Upper lobe of right lung (tissue), 1 donor: ENCODE measurements at regions not wholly inside any gene's neighbourhood (a gene's known extent, or its start where the extent isn't known, plus 50 kb on each side); places are given as distances from the start of the nearest gene placed in this dataset.

Experiments
- ATAC-seq: fragments of 200-7000 bp; cut with Tn5 transposase; one replicate; pipeline ENCODE4 v1.9.1; 2020; ENCODE audit warnings: mild to moderate bottlenecking, moderate library complexity
- DNase-seq: peaks from one replicate; pipeline ENCODE4 v3.0.0-alpha.2; 2020
- H3K27ac ChIP-seq: fragments of 200-600 bp; one replicate; pipeline ENCODE4 v1.8.0; 2022
- H3K27me3 ChIP-seq: fragments of 200-600 bp; one replicate; pipeline ENCODE4 v1.8.0; 2022; ENCODE audit warnings: mild to moderate bottlenecking
- H3K36me3 ChIP-seq: fragments of 200-600 bp; one replicate; pipeline ENCODE4 v1.8.0; 2022
- H3K4me1 ChIP-seq: fragments of 200-600 bp; one replicate; pipeline ENCODE4 v1.8.0; 2022
- H3K4me3 ChIP-seq: fragments of 200-600 bp; one replicate; pipeline ENCODE4 v1.8.0; 2022; ENCODE audit warnings: mild to moderate bottlenecking
- H3K9me3 ChIP-seq: fragments of 200-600 bp; one replicate; pipeline ENCODE4 v1.8.0; 2022
- CTCF ChIP-seq: fragments of 200-600 bp; IDR thresholded peaks from one replicate; pipeline ENCODE4 v1.8.0; 2022; ENCODE audit warnings: antibody characterized with exemption
- intact Hi-C: fragments of 100-400 bp; cut with DNase I; formaldehyde crosslinking; loops from one replicate; pipeline ENCODE4 v1.11.0; 2022
- donor health status: DM: no; HTN: yes; CAD: no; lungs with severe emphysema.

GRCh38 chr15:37518436-37518835 is 416.0 kb upstream of the TMCO5A start:
- no peak for ATAC-seq
- Histone ChIP-seq H3K4me1 (no peaks in the 10 kb centered on the region), H3K36me3 (no peaks in the 10 kb centered on the region), H3K9me3 (no peaks in the 10 kb centered on the region), H3K27me3 (no peaks in the 10 kb centered on the region), H3K27ac (no peak overlapping the region), H3K4me3 (no peak overlapping the region)
- intact Hi-C loops, result no loop called here
- DNase-seq, result no peak
- TF ChIP-seq CTCF, result no peak

- no peaks in the 10 kb centered on the region for H3K9me3 ChIP-seq
- DNase-seq, result no peak
- intact Hi-C loops, result no loop called here
- no peak for ATAC-seq
- no peaks in the 10 kb centered on the region for H3K36me3 ChIP-seq
- no peaks in the 10 kb centered on the region for H3K27me3 ChIP-seq
- H3K4me1 ChIP-seq, result no peaks in the 10 kb centered on the region
- H3K27ac ChIP-seq, result no peak overlapping the region
- H3K4me3 ChIP-seq, result no peak overlapping the region
- TF ChIP-seq CTCF, result no peak
Measured at GRCh38 chr15:37520026-37520425, 414.4 kb upstream of the TMCO5A start.

- no peak overlapping the region for H3K27ac ChIP-seq
- intact Hi-C loops, result no loop called here
- no peak overlapping the region for H3K4me3 ChIP-seq
- no peaks in the 10 kb centered on the region for H3K9me3 ChIP-seq
- ATAC-seq, result no peak
- no peak for TF ChIP-seq CTCF
- no peaks in the 10 kb centered on the region for H3K36me3 ChIP-seq
- DNase-seq, result no peak
- no peaks in the 10 kb centered on the region for H3K27me3 ChIP-seq
- no peaks in the 10 kb centered on the region for H3K4me1 ChIP-seq
Measured at GRCh38 chr15:37520882-37521281, 413.6 kb upstream of the TMCO5A start.

GRCh38 chr15:37524601-37525000 is 409.8 kb upstream of the TMCO5A start:
- Histone ChIP-seq H3K9me3 (no peaks in the 10 kb centered on the region), H3K27me3 (no peaks in the 10 kb centered on the region), H3K36me3 (no peaks in the 10 kb centered on the region), H3K4me3 (no peak overlapping the region), H3K27ac (no peak overlapping the region), H3K4me1 (no peaks in the 10 kb centered on the region)
- DNase-seq, result no peak
- intact Hi-C loops, result no loop called here
- no peak for TF ChIP-seq CTCF
- ATAC-seq, result no peak

GRCh38 chr15:37528432-37528831 is 406.0 kb upstream of the TMCO5A start:
- Histone ChIP-seq H3K36me3 (no peaks in the 10 kb centered on the region), H3K9me3 (no peaks in the 10 kb centered on the region), H3K27ac (no peak overlapping the region), H3K4me3 (no peak overlapping the region), H3K27me3 (no peaks in the 10 kb centered on the region), H3K4me1 (no peaks in the 10 kb centered on the region)
- TF ChIP-seq CTCF, result no peak
- DNase-seq, result no peak
- ATAC-seq, result no peak
- intact Hi-C loops, result no loop called here

GRCh38 chr15:37536967-37537605 is 397.4 kb upstream of the TMCO5A start:
- Histone ChIP-seq H3K27ac (no peak overlapping the region), H3K4me3 (no peak overlapping the region), H3K4me1 (no peaks in the 10 kb centered on the region), H3K27me3 (no peaks in the 10 kb centered on the region), H3K9me3 (no peaks in the 10 kb centered on the region), H3K36me3 (no peaks in the 10 kb centered on the region)
- ATAC-seq, result no peak
- DNase-seq, result no peak
- no peak for TF ChIP-seq CTCF
- intact Hi-C loops, result no loop called here
